ENCODE measurements at regions not wholly inside any gene's neighbourhood (a gene's known extent, or its start where the extent isn't known, plus 50 kb on each side); places are given as distances from the start of the nearest gene placed in this dataset.
"Not testable (repeated sequence)": the region's sequence is repeated elsewhere in the genome, so short reads cannot be mapped to it uniquely, and the experiment has no call there.

DNA sequence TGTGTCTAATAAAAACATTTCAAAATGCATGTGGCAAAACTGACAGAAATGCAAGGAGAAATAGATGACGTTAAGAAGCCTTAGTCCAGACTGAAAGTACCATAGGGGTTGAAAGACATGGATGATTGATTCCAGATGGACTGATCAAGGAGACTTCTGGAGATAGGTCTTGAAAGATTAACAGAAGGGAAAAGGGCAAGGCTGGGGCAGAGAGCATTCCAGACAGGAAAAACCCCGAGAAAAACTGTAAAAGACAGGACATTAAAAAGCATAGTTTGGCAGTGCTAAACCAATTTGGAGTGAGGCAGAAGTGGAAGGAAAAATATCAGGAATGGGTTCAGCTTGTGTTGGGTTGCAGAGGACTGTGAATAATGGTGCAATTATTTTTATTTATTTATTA, 375.2 kb upstream of the SGO1 start (continued):
- TF ChIP-seq, protein P1, sequence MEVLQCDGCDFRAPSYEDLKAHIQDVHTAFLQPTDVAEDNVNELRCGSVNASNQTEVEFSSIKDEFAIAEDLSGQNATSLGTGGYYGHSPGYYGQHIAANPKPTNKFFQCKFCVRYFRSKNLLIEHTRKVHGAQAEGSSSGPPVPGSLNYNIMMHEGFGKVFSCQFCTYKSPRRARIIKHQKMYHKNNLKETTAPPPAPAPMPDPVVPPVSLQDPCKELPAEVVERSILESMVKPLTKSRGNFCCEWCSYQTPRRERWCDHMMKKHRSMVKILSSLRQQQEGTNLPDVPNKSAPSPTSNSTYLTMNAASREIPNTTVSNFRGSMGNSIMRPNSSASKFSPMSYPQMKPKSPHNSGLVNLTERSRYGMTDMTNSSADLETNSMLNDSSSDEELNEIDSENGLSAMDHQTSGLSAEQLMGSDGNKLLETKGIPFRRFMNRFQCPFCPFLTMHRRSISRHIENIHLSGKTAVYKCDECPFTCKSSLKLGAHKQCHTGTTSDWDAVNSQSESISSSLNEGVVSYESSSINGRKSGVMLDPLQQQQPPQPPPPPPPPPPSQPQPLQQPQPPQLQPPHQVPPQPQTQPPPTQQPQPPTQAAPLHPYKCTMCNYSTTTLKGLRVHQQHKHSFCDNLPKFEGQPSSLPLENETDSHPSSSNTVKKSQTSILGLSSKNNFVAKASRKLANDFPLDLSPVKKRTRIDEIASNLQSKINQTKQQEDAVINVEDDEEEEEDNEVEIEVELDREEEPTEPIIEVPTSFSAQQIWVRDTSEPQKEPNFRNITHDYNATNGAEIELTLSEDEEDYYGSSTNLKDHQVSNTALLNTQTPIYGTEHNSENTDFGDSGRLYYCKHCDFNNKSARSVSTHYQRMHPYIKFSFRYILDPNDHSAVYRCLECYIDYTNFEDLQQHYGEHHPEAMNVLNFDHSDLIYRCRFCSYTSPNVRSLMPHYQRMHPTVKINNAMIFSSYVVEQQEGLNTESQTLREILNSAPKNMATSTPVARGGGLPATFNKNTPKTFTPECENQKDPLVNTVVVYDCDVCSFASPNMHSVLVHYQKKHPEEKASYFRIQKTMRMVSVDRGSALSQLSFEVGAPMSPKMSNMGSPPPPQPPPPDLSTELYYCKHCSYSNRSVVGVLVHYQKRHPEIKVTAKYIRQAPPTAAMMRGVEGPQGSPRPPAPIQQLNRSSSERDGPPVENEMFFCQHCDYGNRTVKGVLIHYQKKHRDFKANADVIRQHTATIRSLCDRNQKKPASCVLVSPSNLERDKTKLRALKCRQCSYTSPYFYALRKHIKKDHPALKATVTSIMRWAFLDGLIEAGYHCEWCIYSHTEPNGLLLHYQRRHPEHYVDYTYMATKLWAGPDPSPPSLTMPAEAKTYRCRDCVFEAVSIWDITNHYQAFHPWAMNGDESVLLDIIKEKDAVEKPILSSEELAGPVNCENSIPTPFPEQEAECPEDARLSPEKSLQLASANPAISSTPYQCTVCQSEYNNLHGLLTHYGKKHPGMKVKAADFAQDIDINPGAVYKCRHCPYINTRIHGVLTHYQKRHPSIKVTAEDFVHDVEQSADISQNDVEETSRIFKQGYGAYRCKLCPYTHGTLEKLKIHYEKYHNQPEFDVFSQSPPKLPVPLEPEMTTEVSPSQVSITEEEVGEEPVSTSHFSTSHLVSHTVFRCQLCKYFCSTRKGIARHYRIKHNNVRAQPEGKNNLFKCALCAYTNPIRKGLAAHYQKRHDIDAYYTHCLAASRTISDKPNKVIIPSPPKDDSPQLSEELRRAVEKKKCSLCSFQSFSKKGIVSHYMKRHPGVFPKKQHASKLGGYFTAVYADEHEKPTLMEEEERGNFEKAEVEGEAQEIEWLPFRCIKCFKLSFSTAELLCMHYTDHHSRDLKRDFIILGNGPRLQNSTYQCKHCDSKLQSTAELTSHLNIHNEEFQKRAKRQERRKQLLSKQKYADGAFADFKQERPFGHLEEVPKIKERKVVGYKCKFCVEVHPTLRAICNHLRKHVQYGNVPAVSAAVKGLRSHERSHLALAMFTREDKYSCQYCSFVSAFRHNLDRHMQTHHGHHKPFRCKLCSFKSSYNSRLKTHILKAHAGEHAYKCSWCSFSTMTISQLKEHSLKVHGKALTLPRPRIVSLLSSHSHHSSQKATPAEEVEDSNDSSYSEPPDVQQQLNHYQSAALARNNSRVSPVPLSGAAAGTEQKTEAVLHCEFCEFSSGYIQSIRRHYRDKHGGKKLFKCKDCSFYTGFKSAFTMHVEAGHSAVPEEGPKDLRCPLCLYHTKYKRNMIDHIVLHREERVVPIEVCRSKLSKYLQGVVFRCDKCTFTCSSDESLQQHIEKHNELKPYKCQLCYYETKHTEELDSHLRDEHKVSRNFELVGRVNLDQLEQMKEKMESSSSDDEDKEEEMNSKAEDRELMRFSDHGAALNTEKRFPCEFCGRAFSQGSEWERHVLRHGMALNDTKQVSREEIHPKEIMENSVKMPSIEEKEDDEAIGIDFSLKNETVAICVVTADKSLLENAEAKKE (CRISPR knock-in tag; IDR thresholded peaks at IDR 0.05): no peak
- no peak for TF ChIP-seq EZH2 (IDR thresholded peaks at IDR 0.05; ENCODE audit: low read depth, unreplicated experiment)

DNA sequence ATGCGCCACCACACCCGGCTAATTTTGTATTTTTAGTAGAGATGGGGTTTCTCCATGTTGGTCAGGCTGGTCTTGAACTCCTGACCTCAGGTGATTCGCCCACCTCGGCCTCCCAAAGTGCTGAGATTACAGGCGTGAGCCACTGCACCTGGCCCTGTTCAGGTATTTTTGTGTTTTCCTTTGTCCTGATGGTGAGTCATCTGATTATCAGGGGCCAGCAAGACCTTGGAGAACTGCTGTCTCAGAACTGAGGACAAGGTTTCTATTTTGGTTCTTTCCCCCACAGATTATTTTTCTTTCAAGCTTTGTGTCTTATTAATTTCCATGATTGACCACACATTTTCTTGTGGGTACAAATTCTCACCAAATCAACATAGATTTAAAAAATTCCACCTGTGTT, 374.4 kb upstream of the SGO1 start:
- not testable (repeated sequence) for DNase-seq (ENCODE audit: low spot score); H3K9me2 ChIP-seq (ENCODE audit: insufficient read depth); H4K20me1 ChIP-seq (replicated peaks; ENCODE audit: insufficient read depth); H3F3A ChIP-seq (replicated peaks; ENCODE audit: low read depth); H2AFZ ChIP-seq; H3K4me3 ChIP-seq; ATAC-seq; H3K79me2 ChIP-seq (replicated peaks; ENCODE audit: insufficient read depth); H3K4me3 Mint-ChIP-seq; H3K27me3 ChIP-seq (ENCODE audit: insufficient read depth); H3K27ac Mint-ChIP-seq; H3K27ac ChIP-seq (ENCODE audit: low read depth); H3K36me3 ChIP-seq (ENCODE audit: insufficient read depth); H3K4me1 ChIP-seq (ENCODE audit: insufficient read depth); H3K9me3 Mint-ChIP-seq; H3K4me1 Mint-ChIP-seq; H3K27me3 Mint-ChIP-seq (ENCODE audit: insufficient read depth, low read depth, poor library complexity); H3K36me3 Mint-ChIP-seq (ENCODE audit: low read depth); H3K4me2 ChIP-seq

DNA sequence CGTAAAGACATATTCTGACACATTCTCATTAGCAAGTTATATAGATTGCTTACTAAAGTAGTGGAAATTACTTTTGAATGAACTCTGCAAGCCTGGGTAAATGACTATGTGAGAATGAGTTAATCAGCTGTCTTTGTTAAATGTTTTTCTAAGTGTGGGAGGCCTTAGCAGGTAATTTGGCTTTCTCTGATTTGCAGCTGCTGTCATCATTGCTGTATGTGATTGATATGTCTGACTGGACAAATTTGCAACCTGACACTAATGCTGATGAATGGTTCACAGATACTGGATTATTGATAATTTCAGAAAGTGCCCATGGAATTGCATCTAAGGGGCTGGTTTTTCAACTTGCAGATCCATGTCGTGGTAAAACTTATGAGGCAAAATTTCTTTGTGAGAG, 372.2 kb upstream of the SGO1 start:
- Histone ChIP-seq H3F3A (replicated peaks; ENCODE audit: low read depth) (no peaks in the 10 kb centered on the region), H3K4me2 (no peak overlapping the region), H3K79me2 (replicated peaks; ENCODE audit: insufficient read depth) (no peaks in the 10 kb centered on the region), H2AFZ (no peak overlapping the region), H3K36me3 (ENCODE audit: insufficient read depth) (no peaks in the 10 kb centered on the region), H3K27ac (ENCODE audit: low read depth) (no peak overlapping the region), H3K9me2 (ENCODE audit: insufficient read depth) (no peaks in the 10 kb centered on the region), H3K27me3 (ENCODE audit: insufficient read depth) (no peaks in the 10 kb centered on the region), H3K4me3 (no peak overlapping the region), H4K20me1 (replicated peaks; ENCODE audit: insufficient read depth) (no peaks in the 10 kb centered on the region), H3K4me1 (ENCODE audit: insufficient read depth) (peaks cover 3% of the 10 kb centered on the region; the same call in 1 of the 2 replicates)
- Mint-ChIP-seq H3K27ac (no peak overlapping the region), H3K4me3 (no peak overlapping the region), H3K36me3 (ENCODE audit: low read depth) (no peaks in the 10 kb centered on the region), H3K9me3 (no peaks in the 10 kb centered on the region; the same call in 2 of the 3 replicates), H3K4me1 (no peaks in the 10 kb centered on the region), H3K27me3 (ENCODE audit: insufficient read depth, low read depth, poor library complexity) (no peaks in the 10 kb centered on the region)
- ATAC-seq (no peak), DNase-seq (ENCODE audit: low spot score) (no peak)
- TF ChIP-seq EZH2phosphoT487 (IDR thresholded peaks at IDR 0.05; ENCODE audit: unreplicated experiment): no peak
- TF ChIP-seq POLR2AphosphoS5 (IDR thresholded peaks at IDR 0.05; ENCODE audit: low read depth): no peak
- no peak for TF ChIP-seq CREB1 (CRISPR knock-in tag; IDR thresholded peaks at IDR 0.05; ENCODE audit: low read depth)
- no peak for TF ChIP-seq NANOG (IDR thresholded peaks at IDR 0.05; ENCODE audit: borderline replicate concordance)
- TF ChIP-seq ZNF331 (CRISPR knock-in tag; IDR thresholded peaks at IDR 0.05; ENCODE audit: low read depth): no peak
- TF ChIP-seq, protein P2, sequence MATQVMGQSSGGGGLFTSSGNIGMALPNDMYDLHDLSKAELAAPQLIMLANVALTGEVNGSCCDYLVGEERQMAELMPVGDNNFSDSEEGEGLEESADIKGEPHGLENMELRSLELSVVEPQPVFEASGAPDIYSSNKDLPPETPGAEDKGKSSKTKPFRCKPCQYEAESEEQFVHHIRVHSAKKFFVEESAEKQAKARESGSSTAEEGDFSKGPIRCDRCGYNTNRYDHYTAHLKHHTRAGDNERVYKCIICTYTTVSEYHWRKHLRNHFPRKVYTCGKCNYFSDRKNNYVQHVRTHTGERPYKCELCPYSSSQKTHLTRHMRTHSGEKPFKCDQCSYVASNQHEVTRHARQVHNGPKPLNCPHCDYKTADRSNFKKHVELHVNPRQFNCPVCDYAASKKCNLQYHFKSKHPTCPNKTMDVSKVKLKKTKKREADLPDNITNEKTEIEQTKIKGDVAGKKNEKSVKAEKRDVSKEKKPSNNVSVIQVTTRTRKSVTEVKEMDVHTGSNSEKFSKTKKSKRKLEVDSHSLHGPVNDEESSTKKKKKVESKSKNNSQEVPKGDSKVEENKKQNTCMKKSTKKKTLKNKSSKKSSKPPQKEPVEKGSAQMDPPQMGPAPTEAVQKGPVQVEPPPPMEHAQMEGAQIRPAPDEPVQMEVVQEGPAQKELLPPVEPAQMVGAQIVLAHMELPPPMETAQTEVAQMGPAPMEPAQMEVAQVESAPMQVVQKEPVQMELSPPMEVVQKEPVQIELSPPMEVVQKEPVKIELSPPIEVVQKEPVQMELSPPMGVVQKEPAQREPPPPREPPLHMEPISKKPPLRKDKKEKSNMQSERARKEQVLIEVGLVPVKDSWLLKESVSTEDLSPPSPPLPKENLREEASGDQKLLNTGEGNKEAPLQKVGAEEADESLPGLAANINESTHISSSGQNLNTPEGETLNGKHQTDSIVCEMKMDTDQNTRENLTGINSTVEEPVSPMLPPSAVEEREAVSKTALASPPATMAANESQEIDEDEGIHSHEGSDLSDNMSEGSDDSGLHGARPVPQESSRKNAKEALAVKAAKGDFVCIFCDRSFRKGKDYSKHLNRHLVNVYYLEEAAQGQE (IDR thresholded peaks at IDR 0.05; ENCODE audit: unreplicated experiment): no peak
